ENCODE measurements at regions not wholly inside any gene's neighbourhood (a gene's known extent, or its start where the extent isn't known, plus 50 kb on each side); places are given as distances from the start of the nearest gene placed in this dataset.

DNA sequence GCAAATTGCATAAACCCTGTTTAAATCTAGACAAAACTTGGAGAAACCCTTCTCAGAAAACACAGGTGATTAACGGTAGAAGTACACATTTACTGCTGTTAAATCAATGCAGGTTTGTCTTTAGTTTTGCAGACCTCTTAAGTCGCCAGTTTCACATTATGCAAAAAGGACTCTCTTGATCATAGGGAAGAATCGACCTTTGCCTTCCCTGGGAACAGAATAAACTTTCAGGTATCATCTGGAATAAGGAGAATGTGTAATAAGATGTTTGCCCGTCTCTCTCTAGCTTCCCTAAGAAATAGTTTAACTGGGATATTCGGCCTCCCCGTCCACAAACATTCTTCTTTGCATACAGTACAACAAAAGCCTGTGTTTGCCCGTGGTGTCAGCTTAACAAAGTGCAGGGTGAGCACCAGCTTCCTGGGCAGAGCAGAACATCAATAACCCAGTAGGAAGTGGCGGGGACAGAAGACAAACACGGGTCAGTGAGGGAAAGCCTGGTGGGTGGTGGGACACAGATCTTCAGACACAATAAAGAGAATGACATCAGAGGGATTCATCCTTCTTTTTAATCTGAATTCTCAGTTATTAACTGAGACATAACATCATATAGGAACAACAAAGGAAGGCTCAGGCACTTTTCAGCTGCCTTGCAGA, 1077.7 kb upstream of the SLC10A2 start:
- Mint-ChIP-seq H3K27ac (no peak overlapping the region), H3K36me3 (no peaks in the 10 kb centered on the region), H3K4me1 (no peaks in the 10 kb centered on the region), H3K27me3 (no peaks in the 10 kb centered on the region), H3K9me3 (peaks cover 2% of the 10 kb centered on the region), H3K4me3 (no peak overlapping the region)
- DNase-seq (no peak), ATAC-seq (ENCODE audit: low read depth) (no peak)
- POLR2A ChIA-PET = no interaction called here

DNA sequence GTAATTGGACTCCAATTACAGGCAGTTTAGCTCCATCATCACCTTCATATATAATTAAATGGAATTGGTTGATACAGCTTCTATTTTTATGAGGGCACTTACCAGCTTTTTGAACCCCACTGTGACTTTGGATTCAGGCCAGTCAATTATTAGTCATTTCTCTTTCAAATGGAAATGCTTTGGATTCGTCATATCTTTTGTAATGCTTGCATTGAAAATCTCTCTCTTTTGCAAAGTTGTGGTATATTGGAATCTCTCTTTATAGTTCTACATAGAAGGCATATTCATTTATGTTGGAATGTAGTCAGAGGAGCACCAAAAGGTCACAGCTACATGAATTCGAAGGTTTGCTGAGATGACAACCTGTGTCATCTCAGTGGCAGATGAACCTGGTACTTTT, 1074.3 kb upstream of the SLC10A2 start:
- Mint-ChIP-seq H3K4me1 (no peaks in the 10 kb centered on the region), H3K27me3 (no peaks in the 10 kb centered on the region), H3K36me3 (no peaks in the 10 kb centered on the region), H3K9me3 (peaks cover 1% of the 10 kb centered on the region), H3K4me3 (no peak overlapping the region), H3K27ac (no peak overlapping the region)
- ATAC-seq (ENCODE audit: low read depth) (no peak), DNase-seq (no peak)
- POLR2A ChIA-PET = no interaction called here

DNA sequence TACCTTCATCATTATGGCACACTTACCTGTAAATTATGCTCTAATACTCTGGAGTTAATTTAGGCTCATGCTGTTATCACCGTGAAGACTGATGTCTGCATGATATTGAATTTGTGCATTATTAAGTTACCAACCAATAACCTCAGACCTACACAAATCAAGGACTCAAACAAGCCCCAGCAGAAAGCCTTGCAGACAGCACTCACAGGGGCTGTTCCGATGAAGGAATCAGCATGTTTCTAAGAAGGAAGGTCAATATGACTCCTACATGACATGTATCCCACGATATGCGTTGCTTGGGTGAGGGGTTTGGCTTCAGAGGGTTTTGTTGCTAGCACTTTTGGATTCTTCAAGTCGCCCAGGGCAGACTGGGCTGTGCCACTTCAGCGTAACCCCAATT, 1071.2 kb upstream of the SLC10A2 start:
- H3K9me3 Mint-ChIP-seq = peaks cover 1% of the 10 kb centered on the region

DNA sequence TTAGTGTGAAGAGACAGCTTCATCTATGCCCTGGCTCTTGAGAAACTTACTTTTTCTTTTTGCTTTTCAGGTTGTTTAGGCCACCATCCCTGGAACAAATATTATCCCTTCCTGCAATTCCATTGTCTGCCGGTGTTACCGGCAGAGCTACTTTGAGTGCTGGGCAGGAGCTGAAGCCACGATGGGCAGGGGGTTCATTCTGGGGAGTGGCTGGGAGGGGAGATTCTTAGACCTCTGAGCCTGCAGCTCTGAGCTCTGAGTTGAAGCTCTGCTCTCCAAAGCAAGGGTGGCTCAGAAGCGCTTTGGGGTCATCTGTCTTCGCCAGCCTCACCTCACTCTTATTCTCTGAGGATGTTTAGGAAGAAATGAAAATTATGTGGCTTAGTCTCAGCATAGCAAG, 1066.6 kb upstream of the SLC10A2 start:
- no peak overlapping the region for H3K4me3 Mint-ChIP-seq
- peaks cover 1% of the 10 kb centered on the region for H3K9me3 Mint-ChIP-seq
- H3K27ac Mint-ChIP-seq = no peak overlapping the region
- POLR2A ChIA-PET = no interaction called here
- H3K36me3 Mint-ChIP-seq = no peaks in the 10 kb centered on the region
- no peak for DNase-seq
- no peak for ATAC-seq (ENCODE audit: low read depth)
- no peaks in the 10 kb centered on the region for H3K4me1 Mint-ChIP-seq
- H3K27me3 Mint-ChIP-seq = no peaks in the 10 kb centered on the region

More for the DNA sequence above, 1071.2 kb upstream of the SLC10A2 start:
- POLR2A ChIA-PET = no interaction called here
- Mint-ChIP-seq H3K4me3 (no peak overlapping the region), H3K36me3 (no peaks in the 10 kb centered on the region), H3K27ac (no peak overlapping the region), H3K4me1 (no peaks in the 10 kb centered on the region), H3K27me3 (no peaks in the 10 kb centered on the region)
- DNase-seq (no peak), ATAC-seq (ENCODE audit: low read depth) (no peak)

DNA sequence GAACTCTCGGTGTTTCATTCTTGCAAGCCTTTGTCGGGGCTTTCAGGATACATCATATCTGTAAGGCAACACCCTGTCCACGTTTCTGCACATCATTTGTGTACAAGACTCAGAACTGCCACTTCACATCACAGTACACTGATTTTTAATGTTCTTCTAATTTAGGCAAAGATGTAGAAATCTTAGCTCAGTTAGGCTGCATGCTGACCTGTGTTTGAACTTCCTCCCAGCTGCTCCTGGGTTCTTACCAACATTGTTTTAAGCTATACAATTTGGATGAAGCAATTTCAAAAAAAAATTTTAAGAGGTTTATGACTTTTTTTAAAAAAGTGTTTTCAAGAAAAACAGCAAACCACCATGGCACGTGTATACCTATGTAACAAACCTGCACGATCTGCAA, 1047.9 kb upstream of the SLC10A2 start:
- ATAC-seq (ENCODE audit: low read depth) (no peak), DNase-seq (no peak)
- no peak overlapping the region for H3K4me3 Mint-ChIP-seq
- POLR2A ChIA-PET = no interaction called here
- H3K9me3 Mint-ChIP-seq = no peaks in the 10 kb centered on the region
- H3K27ac Mint-ChIP-seq = no peak overlapping the region
- no peaks in the 10 kb centered on the region for H3K4me1 Mint-ChIP-seq
- no peaks in the 10 kb centered on the region for H3K36me3 Mint-ChIP-seq
- H3K27me3 Mint-ChIP-seq = no peaks in the 10 kb centered on the region

DNA sequence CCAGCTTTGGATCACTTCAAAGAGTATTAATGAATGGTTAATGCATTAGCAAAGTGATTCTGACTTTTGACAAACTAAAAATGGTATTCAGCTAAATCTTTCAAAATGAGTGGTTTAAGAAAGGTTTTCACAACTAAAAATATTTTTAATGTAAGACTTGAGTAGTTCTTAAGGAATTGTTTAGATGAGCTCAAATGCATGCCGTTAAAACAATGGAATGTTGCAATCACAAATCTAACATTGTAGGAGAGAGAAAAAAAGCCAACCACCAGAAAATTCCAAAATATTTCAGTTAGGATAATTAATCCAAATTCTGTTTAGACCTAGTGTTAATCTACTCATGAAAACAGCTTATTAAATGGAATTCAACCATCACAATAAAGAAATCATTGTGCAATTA, 1044.8 kb upstream of the SLC10A2 start:
- Mint-ChIP-seq H3K27me3 (no peaks in the 10 kb centered on the region), H3K4me3 (no peak overlapping the region), H3K27ac (no peak overlapping the region), H3K9me3 (peaks cover 4% of the 10 kb centered on the region), H3K4me1 (no peaks in the 10 kb centered on the region), H3K36me3 (no peaks in the 10 kb centered on the region)
- DNase-seq (no peak), ATAC-seq (ENCODE audit: low read depth) (no peak)
- POLR2A ChIA-PET = no interaction called here

DNA sequence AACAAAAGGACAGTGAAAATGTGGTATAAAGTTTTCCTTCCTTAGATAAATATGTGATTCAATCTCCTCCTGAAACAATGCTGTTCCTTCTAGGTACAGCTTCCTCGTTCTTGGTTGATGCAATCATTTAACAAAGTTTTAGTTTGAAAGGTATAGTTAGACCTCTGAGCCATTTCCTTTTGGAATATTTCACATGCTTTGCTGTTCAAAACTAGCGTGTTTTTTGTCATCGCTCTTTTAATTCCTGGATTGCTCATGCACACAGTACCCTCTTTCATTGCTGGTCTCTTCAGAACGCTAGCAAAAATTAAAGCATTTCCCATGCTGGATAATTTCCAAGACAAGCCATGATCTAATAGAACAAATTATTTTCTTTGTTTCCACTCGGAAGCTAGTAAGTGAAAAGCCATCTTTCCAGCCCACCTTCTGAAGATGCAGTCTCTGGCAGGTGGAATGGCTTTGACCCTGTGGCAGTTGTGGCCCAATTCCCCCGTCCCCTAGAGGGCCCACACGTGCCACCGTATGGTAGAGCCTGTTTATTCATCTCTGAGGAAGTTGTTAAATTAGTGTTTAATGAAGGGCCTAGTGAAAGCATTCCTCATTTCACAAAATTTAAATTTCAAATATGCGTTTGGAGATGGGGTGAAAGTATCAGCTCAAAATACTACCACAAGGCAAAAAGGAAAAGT, 1040.6 kb upstream of the SLC10A2 start:
- no peaks in the 10 kb centered on the region for H3K4me1 Mint-ChIP-seq
- ATAC-seq (ENCODE audit: low read depth) (no peak), DNase-seq (no peak)
- POLR2A ChIA-PET = no interaction called here
- no peak overlapping the region for H3K4me3 Mint-ChIP-seq
- peaks cover 4% of the 10 kb centered on the region for H3K9me3 Mint-ChIP-seq
- H3K27ac Mint-ChIP-seq = no peak overlapping the region
- H3K36me3 Mint-ChIP-seq = no peaks in the 10 kb centered on the region
- no peaks in the 10 kb centered on the region for H3K27me3 Mint-ChIP-seq

DNA sequence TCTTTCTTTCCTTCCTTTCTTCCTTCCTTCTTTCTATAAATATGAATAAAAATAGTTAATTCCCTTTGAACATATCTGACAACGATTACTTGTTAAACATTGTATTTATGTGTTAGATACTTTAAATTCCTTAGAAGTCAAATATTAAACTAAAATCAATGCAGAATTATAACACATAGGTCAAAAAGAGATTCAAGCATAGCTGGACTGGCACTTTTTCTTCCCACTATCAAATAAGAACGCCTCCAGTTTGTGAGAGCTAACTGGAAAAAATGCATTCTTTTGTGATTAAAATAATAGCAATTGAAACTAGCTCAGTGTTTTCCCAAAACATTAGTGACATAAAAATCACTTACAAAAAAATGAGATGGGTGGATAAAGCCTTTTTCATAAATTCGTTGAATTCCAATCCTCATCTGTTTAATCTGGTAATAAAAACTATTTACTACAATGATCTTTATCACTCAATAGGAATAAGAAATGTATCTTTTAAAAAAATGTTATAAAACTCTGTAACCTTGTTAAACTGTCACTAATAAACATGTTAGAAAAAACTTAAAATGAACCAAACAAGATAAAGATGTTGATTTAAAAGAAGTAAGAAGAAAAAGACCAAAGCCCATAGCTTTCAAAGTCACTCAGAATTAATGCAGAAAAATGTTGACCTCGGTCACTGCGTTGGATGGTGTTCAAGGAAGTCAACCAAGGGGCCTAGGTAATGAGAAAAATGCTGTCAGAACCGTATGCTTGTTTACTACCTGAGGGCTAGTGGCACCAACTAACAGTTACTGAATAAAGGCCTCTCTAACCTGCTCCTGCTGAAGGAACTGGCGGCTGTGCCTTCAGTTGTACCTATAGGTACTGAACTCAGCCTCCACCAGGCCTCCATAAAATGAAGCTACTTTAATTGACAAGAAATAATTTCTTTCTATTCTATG, 1039.5 kb upstream of the SLC10A2 start:
- Mint-ChIP-seq H3K36me3 (no peaks in the 10 kb centered on the region), H3K4me3 (no peak overlapping the region), H3K4me1 (no peaks in the 10 kb centered on the region), H3K9me3 (peaks cover 4% of the 10 kb centered on the region), H3K27ac (no peak overlapping the region), H3K27me3 (no peaks in the 10 kb centered on the region)
- ATAC-seq (ENCODE audit: low read depth) (no peak), DNase-seq (no peak)
- POLR2A ChIA-PET = no interaction called here

DNA sequence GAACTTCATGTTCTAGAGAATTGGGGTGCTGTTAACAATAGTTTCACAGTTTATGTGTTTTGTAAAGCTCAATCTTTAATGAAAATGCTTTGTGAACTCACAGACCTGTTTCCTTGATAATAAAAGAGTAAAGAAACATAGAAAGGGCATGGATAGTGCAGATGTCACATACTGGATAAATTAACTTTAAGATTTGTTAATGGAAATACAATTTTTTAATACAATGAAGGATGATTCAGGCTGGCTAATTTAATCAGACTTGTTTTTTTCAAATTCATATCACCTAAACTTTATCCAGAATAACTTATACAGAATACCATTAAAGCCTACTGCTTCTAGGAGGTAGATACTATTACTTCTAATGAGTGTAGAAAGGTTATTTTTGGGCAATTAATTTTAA, 1033.5 kb upstream of the SLC10A2 start:
- POLR2A ChIA-PET = no interaction called here
- no peak overlapping the region for H3K27ac Mint-ChIP-seq
- no peaks in the 10 kb centered on the region for H3K27me3 Mint-ChIP-seq
- H3K9me3 Mint-ChIP-seq = no peaks in the 10 kb centered on the region
- H3K36me3 Mint-ChIP-seq = no peaks in the 10 kb centered on the region
- H3K4me1 Mint-ChIP-seq = no peaks in the 10 kb centered on the region
- DNase-seq (no peak), ATAC-seq (ENCODE audit: low read depth) (no peak)
- no peak overlapping the region for H3K4me3 Mint-ChIP-seq

DNA sequence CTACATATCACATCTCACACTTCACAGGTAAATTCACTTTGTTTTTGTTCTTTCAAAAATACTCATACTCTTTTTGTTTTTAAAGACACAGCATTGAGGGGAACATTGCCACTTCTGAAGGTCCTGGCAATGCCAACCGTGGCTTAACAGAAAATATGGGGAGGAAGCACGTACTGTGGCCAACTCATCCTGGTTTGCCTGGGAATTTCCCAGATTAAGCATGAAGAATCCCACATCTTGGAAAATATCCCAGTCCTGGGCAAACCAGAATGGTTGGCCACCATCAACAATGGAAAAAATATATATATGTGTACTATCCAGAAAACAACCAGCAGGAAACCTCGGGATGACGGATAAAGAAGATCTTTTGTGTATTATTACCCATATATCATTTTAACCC, 1032.2 kb upstream of the SLC10A2 start:
- Mint-ChIP-seq H3K4me3 (no peak overlapping the region), H3K4me1 (no peaks in the 10 kb centered on the region), H3K36me3 (no peaks in the 10 kb centered on the region), H3K9me3 (no peaks in the 10 kb centered on the region), H3K27me3 (no peaks in the 10 kb centered on the region), H3K27ac (no peak overlapping the region)
- POLR2A ChIA-PET = no interaction called here
- DNase-seq (no peak), ATAC-seq (ENCODE audit: low read depth) (no peak)

DNA sequence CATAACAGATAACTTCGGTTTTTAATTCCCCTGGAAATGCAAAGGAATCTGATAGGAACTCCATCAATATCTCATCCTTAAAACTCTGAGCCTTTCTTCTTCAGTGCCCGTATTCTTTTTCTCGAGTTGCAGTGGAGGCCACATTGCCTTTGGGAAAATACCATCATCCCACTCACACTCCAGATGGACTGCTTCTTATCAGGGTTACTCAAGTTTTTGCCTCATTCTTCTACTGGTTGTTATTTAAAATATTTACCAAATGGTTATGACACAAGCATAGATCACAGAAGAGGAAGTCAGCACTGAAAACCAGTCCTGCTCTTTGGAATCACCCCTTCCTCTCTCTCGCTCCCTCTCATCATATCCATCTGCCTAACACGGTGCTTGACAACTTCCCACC, 1020.5 kb upstream of the SLC10A2 start:
- Mint-ChIP-seq H3K9me3 (peaks cover 5% of the 10 kb centered on the region), H3K4me1 (no peaks in the 10 kb centered on the region), H3K4me3 (no peak overlapping the region), H3K36me3 (no peaks in the 10 kb centered on the region), H3K27me3 (no peaks in the 10 kb centered on the region), H3K27ac (no peak overlapping the region)
- no peak for ATAC-seq (ENCODE audit: low read depth)
- DNase-seq = no peak
- POLR2A ChIA-PET = no interaction called here

DNA sequence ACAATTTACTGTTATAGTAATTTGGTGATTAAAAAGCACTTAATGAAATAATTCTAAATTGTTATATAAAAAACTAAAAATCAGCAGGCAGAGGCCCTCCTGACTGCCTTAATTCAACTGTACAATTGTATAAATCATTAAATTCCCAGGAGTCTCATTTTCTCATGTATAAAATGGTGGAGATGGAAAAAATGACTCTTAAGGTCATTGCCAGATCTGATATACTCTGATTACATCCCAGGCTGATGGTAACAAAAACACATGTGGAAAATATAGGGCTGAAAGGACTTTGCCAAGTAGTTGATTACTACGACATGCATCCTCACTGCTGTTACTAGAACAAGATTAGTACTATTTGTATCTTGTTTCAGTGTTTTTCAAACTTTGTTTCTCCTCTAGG, 1020.0 kb upstream of the SLC10A2 start:
- Mint-ChIP-seq H3K36me3 (no peaks in the 10 kb centered on the region), H3K4me3 (no peak overlapping the region), H3K4me1 (no peaks in the 10 kb centered on the region), H3K27me3 (no peaks in the 10 kb centered on the region), H3K27ac (no peak overlapping the region), H3K9me3 (peaks cover 5% of the 10 kb centered on the region)
- DNase-seq (no peak), ATAC-seq (ENCODE audit: low read depth) (no peak)
- POLR2A ChIA-PET = no interaction called here

DNA sequence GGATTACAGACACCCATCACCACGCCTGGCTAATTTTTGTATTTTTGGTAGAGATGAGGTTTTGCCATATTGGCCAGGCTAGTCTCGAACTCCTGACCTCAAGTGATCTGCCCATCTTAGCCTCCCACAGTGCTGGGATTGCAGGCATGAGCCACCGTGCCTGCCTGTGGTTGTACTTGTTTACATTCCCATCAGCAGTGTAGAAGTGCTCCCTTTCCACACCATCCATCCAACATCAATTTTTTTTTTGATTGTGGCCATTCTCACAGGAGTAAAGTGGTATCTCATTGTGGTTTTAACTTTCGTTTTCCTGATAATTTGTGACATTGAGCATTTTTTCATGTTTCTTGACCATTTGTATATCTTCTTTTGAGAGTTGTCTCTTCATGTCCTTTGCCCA, 1019.4 kb upstream of the SLC10A2 start:
- Mint-ChIP-seq H3K27me3 (no peaks in the 10 kb centered on the region), H3K4me1 (no peaks in the 10 kb centered on the region), H3K4me3 (no peak overlapping the region), H3K27ac (no peak overlapping the region), H3K36me3 (no peaks in the 10 kb centered on the region), H3K9me3 (peaks cover 5% of the 10 kb centered on the region)
- POLR2A ChIA-PET = no interaction called here
- no peak for DNase-seq
- no peak for ATAC-seq (ENCODE audit: low read depth)

DNA sequence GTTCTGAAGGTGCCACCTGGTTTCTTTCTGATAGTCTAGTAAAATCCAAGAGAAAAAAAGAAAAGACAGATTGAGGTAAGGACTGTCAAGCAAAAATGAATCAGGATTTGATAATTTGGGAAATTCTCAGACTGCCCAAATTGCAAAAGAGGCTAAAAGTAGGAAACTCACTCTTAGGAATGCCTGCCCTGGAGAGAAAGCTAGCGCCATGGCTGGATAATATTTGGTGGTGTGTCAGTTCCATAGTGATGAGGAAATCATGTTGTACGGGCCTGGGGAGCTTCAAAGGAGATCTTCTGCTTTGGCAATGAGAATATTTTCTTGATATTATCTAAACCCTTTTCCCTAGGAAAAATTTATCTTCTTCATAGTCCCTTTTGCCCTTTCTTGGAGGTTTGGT, 1008.1 kb upstream of the SLC10A2 start:
- Mint-ChIP-seq H3K27ac (no peak overlapping the region), H3K27me3 (no peaks in the 10 kb centered on the region), H3K4me1 (no peaks in the 10 kb centered on the region), H3K36me3 (no peaks in the 10 kb centered on the region), H3K9me3 (peaks cover 3% of the 10 kb centered on the region), H3K4me3 (no peak overlapping the region)
- no peak for DNase-seq
- POLR2A ChIA-PET = no interaction called here
- ATAC-seq (ENCODE audit: low read depth) = no peak
